Stomach (tissue), 8 donors: ENCODE measurements at regions not wholly inside any gene's neighbourhood (a gene's known extent, or its start where the extent isn't known, plus 50 kb on each side); places are given as distances from the start of the nearest gene placed in this dataset.

Experiments
- DNase-seq, 2 donors: peaks; one replicate each; pipeline versions ENCODE4 v3.0.0 to v3.0.0-alpha.2; 2013 to 2019
- H3K27ac ChIP-seq, 5 donors: fragments of 200-600 bp in 4 of 5; sonication (generic) in 4 of 5; one replicate each; pipeline ENCODE4 v1.5.1; 2013 to 2019; ENCODE audit warnings: mild to moderate bottlenecking in 1 of 5, moderate library complexity in 1 of 5
- H3K27me3 ChIP-seq, 3 donors: fragments of 200-600 bp; sonication (generic); one replicate each; pipeline ENCODE4 v1.5.1; 2017 to 2019; ENCODE audit warnings: mixed run types in 1 of 3
- H3K36me3 ChIP-seq, 4 donors: fragments of 200-600 bp; sonication (generic); 1 replicate in 3 of 4; 2 replicates in 1 of 4; pipeline ENCODE4 v1.5.1; 2016 to 2019
- H3K4me1 ChIP-seq, 4 donors: fragments of 200-600 bp; sonication (generic); one replicate each; pipeline ENCODE4 v1.5.1; 2016 to 2019
- H3K4me3 ChIP-seq, 4 donors: fragments of 200-600 bp; sonication (generic) in 3 of 4; one replicate each; pipeline ENCODE4 v1.5.1; 2016 to 2019; ENCODE audit warnings: mild to moderate bottlenecking in 1 of 4
- H3K9me3 ChIP-seq, 4 donors: fragments of 200-600 bp; sonication (generic); one replicate each; pipeline ENCODE4 v1.5.1; 2016 to 2019
- EP300 ChIP-seq: sonication (generic); formaldehyde crosslinking; IDR thresholded peaks from one replicate; pipeline ENCODE4 v1.6.1; 2017; ENCODE audit warnings: antibody characterized with exemption
- POLR2A ChIP-seq, 4 donors: fragments of 450-650 bp; IDR thresholded peaks; one replicate each; pipeline ENCODE4 v1.6.1; 2016; ENCODE audit warnings: antibody characterized with exemption in 4 of 4, control low read depth in 2 of 4, mild to moderate bottlenecking in 1 of 4, moderate library complexity in 1 of 4
- POLR2AphosphoS5 ChIP-seq, 3 donors: sonication (generic); formaldehyde crosslinking; IDR thresholded peaks; one replicate each; pipeline ENCODE4 v1.6.1; 2016; ENCODE audit warnings: antibody characterized with exemption in 3 of 3
- WGBS, 5 donors: extraction: QIAGEN DNeasy Blood & Tissue Kit in 3 of 5; methylation state at CpG; one replicate each; pipeline versions ENCODE4 v1.1.5 to v1.1.7; 2013 to 2018; 5-methylcytosine and 5-hydroxymethylcytosine counted together
- intact Hi-C: fragments of 100-400 bp; cut with DNase I; formaldehyde crosslinking; loops from one replicate; pipeline ENCODE4 v1.15.1; 2023; ENCODE audit warnings: low total_unique reads
- TF ChIP-seq, protein P1 (sequence below), 7 experiments: fragments of 450-650 bp in 4 of 7; fragments of 200-600 bp in 3 of 7; sonication (generic) in 3 of 7; IDR thresholded peaks; one replicate each; pipeline ENCODE4 v1.5.1; 2016 to 2019; ENCODE audit warnings: antibody characterized with exemption in 7 of 7, control low read depth in 2 of 7, mild to moderate bottlenecking in 1 of 7
- donor health status: healthy with polysubstance abuse.
- donor health status: Bipolar disorder and iron deficiency.
- donor health status: healthy.

GRCh38 chr9:111149018-111149759 is 110.9 kb upstream of the LPAR1 start:
- Histone ChIP-seq H3K27ac (no peak overlapping the region), H3K4me1 (peaks cover 0 to 3% (median 0%) of the 10 kb centered on the region in 4 donors), H3K4me3 (no peak overlapping the region), H3K36me3 (no peaks in the 10 kb centered on the region), H3K27me3 (no peaks in the 10 kb centered on the region), H3K9me3 (no peaks in the 10 kb centered on the region)
- WGBS, 5 donors, result 79 to 92% (median 85%) methylated on average over 5 of the region's 5 CpGs
- DNase-seq, result no peak
- intact Hi-C loops, result no loop called here
- TF ChIP-seq EP300 (no peak), POLR2A (IDR thresholded peaks at IDR 0.05) (no peak), POLR2AphosphoS5 (IDR thresholded peaks at IDR 0.05) (no peak)
- TF ChIP-seq, protein P1, sequence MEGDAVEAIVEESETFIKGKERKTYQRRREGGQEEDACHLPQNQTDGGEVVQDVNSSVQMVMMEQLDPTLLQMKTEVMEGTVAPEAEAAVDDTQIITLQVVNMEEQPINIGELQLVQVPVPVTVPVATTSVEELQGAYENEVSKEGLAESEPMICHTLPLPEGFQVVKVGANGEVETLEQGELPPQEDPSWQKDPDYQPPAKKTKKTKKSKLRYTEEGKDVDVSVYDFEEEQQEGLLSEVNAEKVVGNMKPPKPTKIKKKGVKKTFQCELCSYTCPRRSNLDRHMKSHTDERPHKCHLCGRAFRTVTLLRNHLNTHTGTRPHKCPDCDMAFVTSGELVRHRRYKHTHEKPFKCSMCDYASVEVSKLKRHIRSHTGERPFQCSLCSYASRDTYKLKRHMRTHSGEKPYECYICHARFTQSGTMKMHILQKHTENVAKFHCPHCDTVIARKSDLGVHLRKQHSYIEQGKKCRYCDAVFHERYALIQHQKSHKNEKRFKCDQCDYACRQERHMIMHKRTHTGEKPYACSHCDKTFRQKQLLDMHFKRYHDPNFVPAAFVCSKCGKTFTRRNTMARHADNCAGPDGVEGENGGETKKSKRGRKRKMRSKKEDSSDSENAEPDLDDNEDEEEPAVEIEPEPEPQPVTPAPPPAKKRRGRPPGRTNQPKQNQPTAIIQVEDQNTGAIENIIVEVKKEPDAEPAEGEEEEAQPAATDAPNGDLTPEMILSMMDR (IDR thresholded peaks at IDR 0.05), result no peak

- H3K27ac ChIP-seq, result no peak overlapping the region
- WGBS, 5 donors, result 76 to 86% (median 82%) methylated on average over 10 of the region's 10 CpGs
- H3K4me1 ChIP-seq, result no peaks in the 10 kb centered on the region
- DNase-seq, result no peak
- TF ChIP-seq EP300 (no peak), POLR2A (IDR thresholded peaks at IDR 0.05) (no peak), POLR2AphosphoS5 (IDR thresholded peaks at IDR 0.05) (no peak)
- TF ChIP-seq, protein P1 (IDR thresholded peaks at IDR 0.05), result no peak
- no peak overlapping the region for H3K4me3 ChIP-seq
- no peaks in the 10 kb centered on the region for H3K9me3 ChIP-seq
- no peaks in the 10 kb centered on the region for H3K36me3 ChIP-seq
- H3K27me3 ChIP-seq, result no peaks in the 10 kb centered on the region
- intact Hi-C loops, result no loop called here
These were observed 110.1 kb upstream of the LPAR1 start for GRCh38 chr9:111148052-111149017.

DNA sequence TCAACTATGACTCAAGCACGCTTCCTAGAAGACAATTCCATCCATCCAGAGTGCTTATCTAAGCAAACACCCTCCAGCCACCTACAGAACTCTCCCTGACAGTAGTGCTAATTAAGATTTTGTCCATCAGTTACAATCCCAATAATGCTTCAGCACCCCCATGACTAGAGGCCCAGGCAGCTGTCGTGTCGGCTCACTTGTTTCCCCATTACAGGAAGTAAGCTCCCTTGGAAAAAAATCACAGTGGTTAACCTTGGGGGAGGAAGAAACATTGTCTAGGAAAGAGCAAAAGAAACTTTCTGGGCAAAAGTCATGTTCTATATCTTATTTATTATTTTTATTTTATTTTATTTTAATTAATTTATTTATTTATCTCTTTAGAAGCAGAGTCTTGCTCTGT is 108.8 kb upstream of the LPAR1 start:
- Histone ChIP-seq H3K4me1 (no peaks in the 10 kb centered on the region), H3K4me3 (no peak overlapping the region), H3K27me3 (no peaks in the 10 kb centered on the region), H3K36me3 (no peaks in the 10 kb centered on the region), H3K27ac (no peak overlapping the region), H3K9me3 (no peaks in the 10 kb centered on the region)
- no peak for DNase-seq
- intact Hi-C loops, result no loop called here
- no peak for TF ChIP-seq POLR2A (IDR thresholded peaks at IDR 0.05)
- TF ChIP-seq, protein P1 (IDR thresholded peaks at IDR 0.05), result no peak
- TF ChIP-seq POLR2AphosphoS5 (IDR thresholded peaks at IDR 0.05), result no peak
- no peak for TF ChIP-seq EP300
- WGBS, 5 donors, result 70 to 87% (median 84%) methylated on average over 3 of the region's 3 CpGs

DNA sequence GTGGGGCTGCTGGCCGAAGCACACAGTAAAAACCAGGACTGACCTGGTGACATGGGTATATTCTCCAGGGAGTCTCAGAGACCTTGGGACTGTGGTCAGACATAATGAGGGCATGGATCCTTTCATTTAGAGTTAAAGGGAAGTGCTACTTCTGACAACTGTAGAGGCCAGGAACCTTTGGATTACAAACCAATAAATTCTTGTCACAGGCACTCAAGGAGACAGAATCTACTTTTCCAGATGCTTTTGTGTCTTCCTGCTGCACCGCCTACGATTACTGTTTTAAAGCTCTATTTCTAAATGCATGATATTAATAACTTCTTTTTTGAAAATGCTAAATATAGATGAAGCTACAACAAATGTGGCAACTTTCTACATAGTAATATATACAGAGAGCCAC is 106.5 kb upstream of the LPAR1 start:
- 75 to 87% (median 85%) methylated on average over 3 of the region's 3 CpGs for WGBS, 5 donors
- no peaks in the 10 kb centered on the region for H3K9me3 ChIP-seq
- no peak for TF ChIP-seq POLR2AphosphoS5 (IDR thresholded peaks at IDR 0.05)
- TF ChIP-seq, protein P1 (IDR thresholded peaks at IDR 0.05), result no peak
- TF ChIP-seq EP300, result no peak
- no peak for TF ChIP-seq POLR2A (IDR thresholded peaks at IDR 0.05)
- no peaks in the 10 kb centered on the region for H3K36me3 ChIP-seq
- no peaks in the 10 kb centered on the region for H3K27me3 ChIP-seq
- H3K27ac ChIP-seq, result no peak overlapping the region
- intact Hi-C loops, result no loop called here
- H3K4me1 ChIP-seq, result no peaks in the 10 kb centered on the region
- DNase-seq, result no peak
- no peak overlapping the region for H3K4me3 ChIP-seq
